A673 (cell line): ENCODE measurements at regions not wholly inside any gene's neighbourhood (a gene's known extent, or its start where the extent isn't known, plus 50 kb on each side); places are given as distances from the start of the nearest gene placed in this dataset.

Experiments
- CTCF ChIP-seq: fragments of 300-800, 200-600 bp; sonication (generic); conservative IDR thresholded peaks from 2 replicates; pipeline ENCODE4 v1.5.1; 2017; ENCODE audit warnings: low read depth, mild to moderate bottlenecking, antibody characterized with exemption, low read length, moderate library complexity, mixed read lengths
- EZH2 ChIP-seq: fragments of 200-600 bp; sonication (generic); IDR thresholded peaks from 2 replicates; pipeline ENCODE4 v1.6.1; 2017; ENCODE audit warnings: borderline replicate concordance, low read depth, mild to moderate bottlenecking, mixed read lengths, antibody characterized with exemption, low read length; ENCODE audit not compliant: poor library complexity, severe bottlenecking

- TF ChIP-seq CTCF: peak; percentile 21; the same call in 1 of the 2 replicates
- TF ChIP-seq EZH2: no peak
Measured at GRCh38 chr5:155594270-155594669, 580.7 kb downstream of the KIF4B start.
